ENCODE measurements at regions not wholly inside any gene's neighbourhood (a gene's known extent, or its start where the extent isn't known, plus 50 kb on each side); places are given as distances from the start of the nearest gene placed in this dataset.

DNA sequence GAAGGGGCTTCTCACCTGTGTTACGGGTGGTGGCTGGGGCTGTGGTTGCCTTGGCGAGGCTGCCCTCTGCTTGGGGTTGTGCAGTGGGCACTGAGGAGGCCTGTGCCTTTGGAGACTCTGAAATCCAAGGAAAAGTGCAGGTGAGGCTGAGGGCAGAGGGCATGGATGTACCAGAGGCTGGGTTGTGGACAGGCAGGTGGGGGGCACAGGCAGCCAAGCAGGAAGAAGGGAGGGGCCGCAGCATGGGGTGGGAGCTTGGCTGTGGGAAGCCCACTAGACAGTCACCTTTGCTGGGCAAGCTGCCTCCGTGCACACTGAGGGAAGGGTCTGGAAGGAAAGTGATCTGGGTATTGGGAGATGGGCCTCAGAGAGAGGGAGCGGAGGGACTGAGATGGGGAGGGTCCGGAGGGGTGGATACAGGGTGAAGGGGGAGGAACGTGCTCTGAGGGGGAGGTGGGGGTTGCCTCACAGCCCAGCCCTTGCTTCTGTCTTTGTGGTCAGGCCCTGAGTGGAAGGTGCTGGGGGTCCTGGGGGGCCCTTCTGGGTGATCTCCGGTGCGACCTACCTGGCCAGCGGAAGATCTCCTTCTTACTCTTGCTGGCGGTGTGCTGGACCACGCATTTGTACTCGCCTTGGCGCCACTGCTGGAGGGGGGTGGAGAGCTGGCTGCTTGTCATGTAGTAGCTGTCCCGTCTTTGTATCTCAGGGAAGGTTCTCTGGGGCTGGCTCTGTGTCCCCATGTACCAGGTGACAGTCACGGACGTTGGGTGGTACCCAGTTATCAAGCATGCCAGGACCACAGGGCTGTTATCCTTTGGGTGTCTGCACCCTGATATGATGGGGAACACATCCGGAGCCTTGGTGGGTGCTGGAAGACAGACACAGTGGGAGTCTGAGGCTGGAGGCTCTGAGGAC lies 318.7 kb downstream of the TMEM121 start:
- no peak for ATAC-seq
- H3K36me3 Mint-ChIP-seq (ENCODE audit: low read depth), result peaks cover 28% of the 10 kb centered on the region
- no peaks in the 10 kb centered on the region for H3K27me3 ChIP-seq (ENCODE audit: insufficient read depth)
- H3K79me2 ChIP-seq (replicated peaks; ENCODE audit: insufficient read depth), result no peaks in the 10 kb centered on the region
- H3K27ac Mint-ChIP-seq, result no peak overlapping the region
- H3K27me3 Mint-ChIP-seq (ENCODE audit: insufficient read depth, low read depth, poor library complexity), result peaks cover 12% of the 10 kb centered on the region
- no peaks in the 10 kb centered on the region for H3F3A ChIP-seq (replicated peaks; ENCODE audit: low read depth)
- no peaks in the 10 kb centered on the region for H3K4me1 ChIP-seq (ENCODE audit: insufficient read depth)
- no peak overlapping the region for H2AFZ ChIP-seq
- H3K4me2 ChIP-seq, result no peak overlapping the region
- no peak overlapping the region for H3K4me3 ChIP-seq
- H3K9me3 Mint-ChIP-seq, result peaks cover 86% of the 10 kb centered on the region
- H3K4me1 Mint-ChIP-seq, result no peaks in the 10 kb centered on the region
- no peak for TF ChIP-seq EZH2 (IDR thresholded peaks at IDR 0.05; ENCODE audit: low read depth, unreplicated experiment)
- TF ChIP-seq, protein P1, sequence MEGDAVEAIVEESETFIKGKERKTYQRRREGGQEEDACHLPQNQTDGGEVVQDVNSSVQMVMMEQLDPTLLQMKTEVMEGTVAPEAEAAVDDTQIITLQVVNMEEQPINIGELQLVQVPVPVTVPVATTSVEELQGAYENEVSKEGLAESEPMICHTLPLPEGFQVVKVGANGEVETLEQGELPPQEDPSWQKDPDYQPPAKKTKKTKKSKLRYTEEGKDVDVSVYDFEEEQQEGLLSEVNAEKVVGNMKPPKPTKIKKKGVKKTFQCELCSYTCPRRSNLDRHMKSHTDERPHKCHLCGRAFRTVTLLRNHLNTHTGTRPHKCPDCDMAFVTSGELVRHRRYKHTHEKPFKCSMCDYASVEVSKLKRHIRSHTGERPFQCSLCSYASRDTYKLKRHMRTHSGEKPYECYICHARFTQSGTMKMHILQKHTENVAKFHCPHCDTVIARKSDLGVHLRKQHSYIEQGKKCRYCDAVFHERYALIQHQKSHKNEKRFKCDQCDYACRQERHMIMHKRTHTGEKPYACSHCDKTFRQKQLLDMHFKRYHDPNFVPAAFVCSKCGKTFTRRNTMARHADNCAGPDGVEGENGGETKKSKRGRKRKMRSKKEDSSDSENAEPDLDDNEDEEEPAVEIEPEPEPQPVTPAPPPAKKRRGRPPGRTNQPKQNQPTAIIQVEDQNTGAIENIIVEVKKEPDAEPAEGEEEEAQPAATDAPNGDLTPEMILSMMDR (conservative IDR thresholded peaks at IDR 0.05; ENCODE audit: low read depth in 2 of 2), result no peak
- no peak for TF ChIP-seq ZNF114 (CRISPR knock-in tag; IDR thresholded peaks at IDR 0.05)
- no peak for TF ChIP-seq NANOG (IDR thresholded peaks at IDR 0.05; ENCODE audit: borderline replicate concordance)
- TF ChIP-seq JUNB (IDR thresholded peaks at IDR 0.05; ENCODE audit: unreplicated experiment), result no peak
- no peak for TF ChIP-seq EZH2phosphoT487 (IDR thresholded peaks at IDR 0.05; ENCODE audit: unreplicated experiment)
- no peak for TF ChIP-seq POLR2AphosphoS5 (IDR thresholded peaks at IDR 0.05; ENCODE audit: low read depth)
- no peak for TF ChIP-seq STAT1 (IDR thresholded peaks at IDR 0.05; ENCODE audit: unreplicated experiment)
- TF ChIP-seq, protein P2, sequence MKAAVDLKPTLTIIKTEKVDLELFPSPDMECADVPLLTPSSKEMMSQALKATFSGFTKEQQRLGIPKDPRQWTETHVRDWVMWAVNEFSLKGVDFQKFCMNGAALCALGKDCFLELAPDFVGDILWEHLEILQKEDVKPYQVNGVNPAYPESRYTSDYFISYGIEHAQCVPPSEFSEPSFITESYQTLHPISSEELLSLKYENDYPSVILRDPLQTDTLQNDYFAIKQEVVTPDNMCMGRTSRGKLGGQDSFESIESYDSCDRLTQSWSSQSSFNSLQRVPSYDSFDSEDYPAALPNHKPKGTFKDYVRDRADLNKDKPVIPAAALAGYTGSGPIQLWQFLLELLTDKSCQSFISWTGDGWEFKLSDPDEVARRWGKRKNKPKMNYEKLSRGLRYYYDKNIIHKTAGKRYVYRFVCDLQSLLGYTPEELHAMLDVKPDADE (IDR thresholded peaks at IDR 0.05), result no peak
- TF ChIP-seq, protein P3, sequence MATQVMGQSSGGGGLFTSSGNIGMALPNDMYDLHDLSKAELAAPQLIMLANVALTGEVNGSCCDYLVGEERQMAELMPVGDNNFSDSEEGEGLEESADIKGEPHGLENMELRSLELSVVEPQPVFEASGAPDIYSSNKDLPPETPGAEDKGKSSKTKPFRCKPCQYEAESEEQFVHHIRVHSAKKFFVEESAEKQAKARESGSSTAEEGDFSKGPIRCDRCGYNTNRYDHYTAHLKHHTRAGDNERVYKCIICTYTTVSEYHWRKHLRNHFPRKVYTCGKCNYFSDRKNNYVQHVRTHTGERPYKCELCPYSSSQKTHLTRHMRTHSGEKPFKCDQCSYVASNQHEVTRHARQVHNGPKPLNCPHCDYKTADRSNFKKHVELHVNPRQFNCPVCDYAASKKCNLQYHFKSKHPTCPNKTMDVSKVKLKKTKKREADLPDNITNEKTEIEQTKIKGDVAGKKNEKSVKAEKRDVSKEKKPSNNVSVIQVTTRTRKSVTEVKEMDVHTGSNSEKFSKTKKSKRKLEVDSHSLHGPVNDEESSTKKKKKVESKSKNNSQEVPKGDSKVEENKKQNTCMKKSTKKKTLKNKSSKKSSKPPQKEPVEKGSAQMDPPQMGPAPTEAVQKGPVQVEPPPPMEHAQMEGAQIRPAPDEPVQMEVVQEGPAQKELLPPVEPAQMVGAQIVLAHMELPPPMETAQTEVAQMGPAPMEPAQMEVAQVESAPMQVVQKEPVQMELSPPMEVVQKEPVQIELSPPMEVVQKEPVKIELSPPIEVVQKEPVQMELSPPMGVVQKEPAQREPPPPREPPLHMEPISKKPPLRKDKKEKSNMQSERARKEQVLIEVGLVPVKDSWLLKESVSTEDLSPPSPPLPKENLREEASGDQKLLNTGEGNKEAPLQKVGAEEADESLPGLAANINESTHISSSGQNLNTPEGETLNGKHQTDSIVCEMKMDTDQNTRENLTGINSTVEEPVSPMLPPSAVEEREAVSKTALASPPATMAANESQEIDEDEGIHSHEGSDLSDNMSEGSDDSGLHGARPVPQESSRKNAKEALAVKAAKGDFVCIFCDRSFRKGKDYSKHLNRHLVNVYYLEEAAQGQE (IDR thresholded peaks at IDR 0.05; ENCODE audit: unreplicated experiment), result no peak
- TF ChIP-seq CREB1 (CRISPR knock-in tag; IDR thresholded peaks at IDR 0.05; ENCODE audit: low read depth), result no peak
- TF ChIP-seq, protein P4, sequence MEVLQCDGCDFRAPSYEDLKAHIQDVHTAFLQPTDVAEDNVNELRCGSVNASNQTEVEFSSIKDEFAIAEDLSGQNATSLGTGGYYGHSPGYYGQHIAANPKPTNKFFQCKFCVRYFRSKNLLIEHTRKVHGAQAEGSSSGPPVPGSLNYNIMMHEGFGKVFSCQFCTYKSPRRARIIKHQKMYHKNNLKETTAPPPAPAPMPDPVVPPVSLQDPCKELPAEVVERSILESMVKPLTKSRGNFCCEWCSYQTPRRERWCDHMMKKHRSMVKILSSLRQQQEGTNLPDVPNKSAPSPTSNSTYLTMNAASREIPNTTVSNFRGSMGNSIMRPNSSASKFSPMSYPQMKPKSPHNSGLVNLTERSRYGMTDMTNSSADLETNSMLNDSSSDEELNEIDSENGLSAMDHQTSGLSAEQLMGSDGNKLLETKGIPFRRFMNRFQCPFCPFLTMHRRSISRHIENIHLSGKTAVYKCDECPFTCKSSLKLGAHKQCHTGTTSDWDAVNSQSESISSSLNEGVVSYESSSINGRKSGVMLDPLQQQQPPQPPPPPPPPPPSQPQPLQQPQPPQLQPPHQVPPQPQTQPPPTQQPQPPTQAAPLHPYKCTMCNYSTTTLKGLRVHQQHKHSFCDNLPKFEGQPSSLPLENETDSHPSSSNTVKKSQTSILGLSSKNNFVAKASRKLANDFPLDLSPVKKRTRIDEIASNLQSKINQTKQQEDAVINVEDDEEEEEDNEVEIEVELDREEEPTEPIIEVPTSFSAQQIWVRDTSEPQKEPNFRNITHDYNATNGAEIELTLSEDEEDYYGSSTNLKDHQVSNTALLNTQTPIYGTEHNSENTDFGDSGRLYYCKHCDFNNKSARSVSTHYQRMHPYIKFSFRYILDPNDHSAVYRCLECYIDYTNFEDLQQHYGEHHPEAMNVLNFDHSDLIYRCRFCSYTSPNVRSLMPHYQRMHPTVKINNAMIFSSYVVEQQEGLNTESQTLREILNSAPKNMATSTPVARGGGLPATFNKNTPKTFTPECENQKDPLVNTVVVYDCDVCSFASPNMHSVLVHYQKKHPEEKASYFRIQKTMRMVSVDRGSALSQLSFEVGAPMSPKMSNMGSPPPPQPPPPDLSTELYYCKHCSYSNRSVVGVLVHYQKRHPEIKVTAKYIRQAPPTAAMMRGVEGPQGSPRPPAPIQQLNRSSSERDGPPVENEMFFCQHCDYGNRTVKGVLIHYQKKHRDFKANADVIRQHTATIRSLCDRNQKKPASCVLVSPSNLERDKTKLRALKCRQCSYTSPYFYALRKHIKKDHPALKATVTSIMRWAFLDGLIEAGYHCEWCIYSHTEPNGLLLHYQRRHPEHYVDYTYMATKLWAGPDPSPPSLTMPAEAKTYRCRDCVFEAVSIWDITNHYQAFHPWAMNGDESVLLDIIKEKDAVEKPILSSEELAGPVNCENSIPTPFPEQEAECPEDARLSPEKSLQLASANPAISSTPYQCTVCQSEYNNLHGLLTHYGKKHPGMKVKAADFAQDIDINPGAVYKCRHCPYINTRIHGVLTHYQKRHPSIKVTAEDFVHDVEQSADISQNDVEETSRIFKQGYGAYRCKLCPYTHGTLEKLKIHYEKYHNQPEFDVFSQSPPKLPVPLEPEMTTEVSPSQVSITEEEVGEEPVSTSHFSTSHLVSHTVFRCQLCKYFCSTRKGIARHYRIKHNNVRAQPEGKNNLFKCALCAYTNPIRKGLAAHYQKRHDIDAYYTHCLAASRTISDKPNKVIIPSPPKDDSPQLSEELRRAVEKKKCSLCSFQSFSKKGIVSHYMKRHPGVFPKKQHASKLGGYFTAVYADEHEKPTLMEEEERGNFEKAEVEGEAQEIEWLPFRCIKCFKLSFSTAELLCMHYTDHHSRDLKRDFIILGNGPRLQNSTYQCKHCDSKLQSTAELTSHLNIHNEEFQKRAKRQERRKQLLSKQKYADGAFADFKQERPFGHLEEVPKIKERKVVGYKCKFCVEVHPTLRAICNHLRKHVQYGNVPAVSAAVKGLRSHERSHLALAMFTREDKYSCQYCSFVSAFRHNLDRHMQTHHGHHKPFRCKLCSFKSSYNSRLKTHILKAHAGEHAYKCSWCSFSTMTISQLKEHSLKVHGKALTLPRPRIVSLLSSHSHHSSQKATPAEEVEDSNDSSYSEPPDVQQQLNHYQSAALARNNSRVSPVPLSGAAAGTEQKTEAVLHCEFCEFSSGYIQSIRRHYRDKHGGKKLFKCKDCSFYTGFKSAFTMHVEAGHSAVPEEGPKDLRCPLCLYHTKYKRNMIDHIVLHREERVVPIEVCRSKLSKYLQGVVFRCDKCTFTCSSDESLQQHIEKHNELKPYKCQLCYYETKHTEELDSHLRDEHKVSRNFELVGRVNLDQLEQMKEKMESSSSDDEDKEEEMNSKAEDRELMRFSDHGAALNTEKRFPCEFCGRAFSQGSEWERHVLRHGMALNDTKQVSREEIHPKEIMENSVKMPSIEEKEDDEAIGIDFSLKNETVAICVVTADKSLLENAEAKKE (CRISPR knock-in tag; IDR thresholded peaks at IDR 0.05), result no peak
- no peak overlapping the region for H3K4me3 Mint-ChIP-seq
- H3K27ac ChIP-seq (ENCODE audit: low read depth), result no peak overlapping the region
- H4K20me1 ChIP-seq (replicated peaks; ENCODE audit: insufficient read depth), result no peaks in the 10 kb centered on the region
- DNase-seq (ENCODE audit: low spot score), result no peak
- no peaks in the 10 kb centered on the region for H3K36me3 ChIP-seq (ENCODE audit: insufficient read depth)
- H3K9me2 ChIP-seq (ENCODE audit: insufficient read depth), result no peaks in the 10 kb centered on the region
